Endothelial cell of umbilical vein (primary cell): ENCODE measurements at regions not wholly inside any gene's neighbourhood (a gene's known extent, or its start where the extent isn't known, plus 50 kb on each side); places are given as distances from the start of the nearest gene placed in this dataset.

Experiments
- BruUV-seq: library from RNA; stranded (reverse); fragments of 400-500 nt; replicated peaks from 2 replicates; lab custom pipeline; 2021; lab: Mats Ljungman, UMichigan
- CTCF ChIA-PET: fragments of 300-600, 350-600 bp; sonication (Branson Sonifier 250); formaldehyde crosslinking; loops from one replicate; lab custom pipeline; 2021; ENCODE audit warnings: antibody characterized with exemption, inconsistent platforms; lab: Charles Lee
- POLR2A ChIA-PET: fragments of 300-600, 350-600 bp; sonication (Branson Sonifier 250); formaldehyde crosslinking; loops from one replicate; lab custom pipeline; 2021; ENCODE audit warnings: antibody characterized with exemption, inconsistent platforms; lab: Charles Lee
- DNase-seq: peaks from one replicate; pipeline ENCODE4 v3.0.0-alpha.2; 2011; ENCODE audit warnings: low read depth, low spot score
- FAIRE-seq: peaks from 2 replicates; lab custom pipeline; 2011; peaks lifted over from hg19 to GRCh38; lab: Jason Lieb, UNC
- H2AFZ ChIP-seq: 2 replicates; pipeline ENCODE4 v1.6.0; 2012; ENCODE audit warnings: low read depth, low read length, control low read depth, inconsistent platforms
- H3K27ac ChIP-seq: 2 replicates; pipeline ENCODE4 v1.5.1; 2011; ENCODE audit warnings: low read depth, mild to moderate bottlenecking, control low read depth, low read length, moderate library complexity; ENCODE audit not compliant: insufficient read depth
- H3K27me3 ChIP-seq, 2 experiments: 2 replicates each; pipeline versions ENCODE4 v1.6.0 to v1.6.1; 2011; ENCODE audit warnings: low read length in 2 of 2, mixed read lengths in 1 of 2; ENCODE audit not compliant: control insufficient read depth in 2 of 2, insufficient read depth in 2 of 2
- H3K36me3 ChIP-seq, 2 experiments: 2 replicates in 1 of 2; 3 replicates in 1 of 2; pipeline ENCODE4 v1.5.1; 2011; ENCODE audit warnings: low read length in 2 of 2, mild to moderate bottlenecking in 1 of 2, moderate library complexity in 1 of 2; ENCODE audit not compliant: control insufficient read depth in 2 of 2, insufficient read depth in 2 of 2; ENCODE audit errors: extremely low read depth in 1 of 2
- H3K4me1 ChIP-seq: 3 replicates; pipeline ENCODE4 v1.5.1; 2011; ENCODE audit warnings: mild to moderate bottlenecking, low read length; ENCODE audit not compliant: control insufficient read depth, insufficient read depth; ENCODE audit errors: extremely low read depth
- H3K4me2 ChIP-seq: 2 replicates; pipeline ENCODE4 v1.6.1; 2011; ENCODE audit warnings: low read length, control low read depth, mixed read lengths; ENCODE audit not compliant: insufficient read depth
- H3K4me3 ChIP-seq, 3 experiments: fragments of 200-600 bp in 1 of 3; sonication (generic), shearing (Covaris generic) in 1 of 3; replicated peaks in 1 of 3; 2 replicates each; pipeline ENCODE4 v1.5.1; 2011 to 2016; ENCODE audit warnings: control low read depth in 3 of 3, low read length in 3 of 3, mild to moderate bottlenecking in 2 of 3, inconsistent platforms in 1 of 3, low read depth in 1 of 3, moderate library complexity in 1 of 3; ENCODE audit not compliant: insufficient read depth in 1 of 3
- H3K79me2 ChIP-seq: 2 replicates; pipeline ENCODE4 v1.6.0; 2012; ENCODE audit warnings: low read length, inconsistent platforms; ENCODE audit not compliant: control insufficient read depth, insufficient read depth
- H3K9ac ChIP-seq: replicated peaks from 2 replicates; pipeline ENCODE3; 2011; ENCODE audit warnings: low read length, control low read depth; ENCODE audit not compliant: insufficient read depth; ENCODE audit errors: extremely low read depth
- H3K9me1 ChIP-seq: replicated peaks from 3 replicates; pipeline ENCODE4 v1.6.0; 2011; ENCODE audit warnings: mild to moderate bottlenecking, low read length; ENCODE audit not compliant: control insufficient read depth, insufficient read depth; ENCODE audit errors: extremely low read depth
- H3K9me3 ChIP-seq: replicated peaks from 2 replicates; pipeline ENCODE4 v1.5.1; 2012; ENCODE audit warnings: low read length, inconsistent platforms; ENCODE audit not compliant: control insufficient read depth, insufficient read depth
- H4K20me1 ChIP-seq: replicated peaks from 2 replicates; pipeline ENCODE3; 2011; ENCODE audit warnings: mild to moderate bottlenecking, low read length; ENCODE audit not compliant: control insufficient read depth, insufficient read depth; ENCODE audit errors: extremely low read depth
- CTCF ChIP-seq, 2 donors: IDR thresholded peaks; 1 replicate in 1 of 2; 2 replicates in 1 of 2; pipeline ENCODE4 v1.5.1; 2011; ENCODE audit warnings: low read length in 2 of 2, mild to moderate bottlenecking in 2 of 2, moderate library complexity in 2 of 2, control low read depth in 1 of 2, inconsistent platforms in 1 of 2, low read depth in 1 of 2; ENCODE audit not compliant: insufficient read depth in 1 of 2; ENCODE audit errors: extremely low read depth in 1 of 2
- MAX ChIP-seq: IDR thresholded peaks from 2 replicates; pipeline ENCODE4 v1.6.1; 2011; ENCODE audit not compliant: insufficient read depth, insufficient read length
- MYC ChIP-seq: IDR thresholded peaks from one replicate; pipeline ENCODE4 v1.6.1; 2011; ENCODE audit warnings: mild to moderate bottlenecking, low read depth, low read length
- dilution Hi-C: fragments of 300-500 bp; cut with MboI; formaldehyde crosslinking; loops from one replicate; pipeline ENCODE4 v1.15.0; 2019; ENCODE audit warnings: low sequenced_read_pairs; ENCODE audit not compliant: extremely low pct_ligation_motif_present
- intact Hi-C: fragments of 100-400 bp; cut with micrococcal nuclease; formaldehyde crosslinking; loops from one replicate; pipeline ENCODE4 v1.10.0; 2022

GRCh38 chr5:36739751-36740221 lies 133.4 kb downstream of the SLC1A3 start:
- peak overlapping the region; percentile 47 for H2AFZ ChIP-seq

More at GRCh38 chr5:36739751-36740221, 133.4 kb downstream of the SLC1A3 start:
- peaks cover 16 to 17% of the 10 kb centered on the region in 2 experiments for H3K27me3 ChIP-seq
- no peaks in the 10 kb centered on the region for H3K4me1 ChIP-seq
- no peak overlapping the region for H3K4me2 ChIP-seq
- H4K20me1 ChIP-seq, result no peaks in the 10 kb centered on the region
- no TSS peak for BruUV-seq
- DNase-seq (peak; percentile 80), FAIRE-seq (peak; percentile 77)
- TF ChIP-seq CTCF (IDR thresholded peaks at IDR 0.05; ENCODE audit: extremely low read depth in 1 of 2, insufficient read depth in 1 of 2, low read depth in 1 of 2, low read length in 2 of 2) (peak; percentile 73 to 83), MAX (no peak), MYC (no peak)
- no peak overlapping the region for H3K9ac ChIP-seq
- no peak overlapping the region for H3K27ac ChIP-seq
- dilution Hi-C loops, result no loop called here
- no peak overlapping the region for H3K4me3 ChIP-seq
- no peaks in the 10 kb centered on the region for H3K9me3 ChIP-seq
- H3K9me1 ChIP-seq, result no peaks in the 10 kb centered on the region
- intact Hi-C loops, result loop anchor here (1.0 to 5.0 kb wide), 4 partner anchors 131 to 508 kb away; partner anchors contain the start of gene CPLANE1
- CTCF ChIA-PET, result interaction anchor here (0.7 to 4.2 kb wide), 25 partner anchors 9 to 1452 kb away, joined by 3 to 57 read pairs (median 4); no protein-coding TSS in a partner anchor
- POLR2A ChIA-PET, result interaction anchor here (0.6 kb wide), 1 partner anchor 631 kb away, joined by 3 read pairs; the partner anchor contains the start of gene NUP155
- no peaks in the 10 kb centered on the region for H3K79me2 ChIP-seq
- H3K36me3 ChIP-seq, result no peaks in the 10 kb centered on the region
